Thyroid gland (tissue), 4 donors: ENCODE measurements at regions not wholly inside any gene's neighbourhood (a gene's known extent, or its start where the extent isn't known, plus 50 kb on each side); places are given as distances from the start of the nearest gene placed in this dataset.

ENCODE experiments used
- POLR2A ChIP-seq, 2 donors: fragments of 450-650 bp; IDR thresholded peaks; one replicate each; pipeline ENCODE4 v1.6.1; 2017; ENCODE audit warnings: antibody characterized with exemption in 2 of 2, mild to moderate bottlenecking in 2 of 2, moderate library complexity in 1 of 2
- TF ChIP-seq, protein P1 (sequence below), 6 experiments: fragments of 200-600 bp in 3 of 6; fragments of 450-650 bp in 3 of 6; sonication (generic) in 3 of 6; IDR thresholded peaks; one replicate each; pipeline ENCODE4 v1.5.1; 2016 to 2019; ENCODE audit warnings: antibody characterized with exemption in 6 of 6, mild to moderate bottlenecking in 2 of 6, inconsistent platforms in 1 of 6, moderate library complexity in 1 of 6

DNA sequence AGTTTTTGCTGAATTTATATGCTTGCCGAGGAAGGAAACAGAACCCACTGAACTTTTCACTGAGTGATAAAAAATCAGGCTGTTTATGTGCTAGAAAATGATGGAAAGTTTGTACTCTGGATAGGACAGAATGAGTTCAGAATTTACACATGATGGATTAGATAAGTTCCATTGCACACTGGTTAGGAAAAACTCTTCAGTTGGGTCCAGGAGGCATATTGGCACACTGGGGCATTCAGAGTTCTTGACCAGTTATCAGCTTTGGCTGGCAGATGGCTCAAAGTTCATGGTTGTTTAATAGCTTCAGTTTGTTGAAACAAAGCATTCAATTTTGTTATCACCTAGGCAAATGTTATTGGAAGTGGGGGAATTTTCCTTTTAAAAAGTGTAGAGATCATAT, 613.3 kb upstream of the SYNCRIP start:
- TF ChIP-seq, protein P1, sequence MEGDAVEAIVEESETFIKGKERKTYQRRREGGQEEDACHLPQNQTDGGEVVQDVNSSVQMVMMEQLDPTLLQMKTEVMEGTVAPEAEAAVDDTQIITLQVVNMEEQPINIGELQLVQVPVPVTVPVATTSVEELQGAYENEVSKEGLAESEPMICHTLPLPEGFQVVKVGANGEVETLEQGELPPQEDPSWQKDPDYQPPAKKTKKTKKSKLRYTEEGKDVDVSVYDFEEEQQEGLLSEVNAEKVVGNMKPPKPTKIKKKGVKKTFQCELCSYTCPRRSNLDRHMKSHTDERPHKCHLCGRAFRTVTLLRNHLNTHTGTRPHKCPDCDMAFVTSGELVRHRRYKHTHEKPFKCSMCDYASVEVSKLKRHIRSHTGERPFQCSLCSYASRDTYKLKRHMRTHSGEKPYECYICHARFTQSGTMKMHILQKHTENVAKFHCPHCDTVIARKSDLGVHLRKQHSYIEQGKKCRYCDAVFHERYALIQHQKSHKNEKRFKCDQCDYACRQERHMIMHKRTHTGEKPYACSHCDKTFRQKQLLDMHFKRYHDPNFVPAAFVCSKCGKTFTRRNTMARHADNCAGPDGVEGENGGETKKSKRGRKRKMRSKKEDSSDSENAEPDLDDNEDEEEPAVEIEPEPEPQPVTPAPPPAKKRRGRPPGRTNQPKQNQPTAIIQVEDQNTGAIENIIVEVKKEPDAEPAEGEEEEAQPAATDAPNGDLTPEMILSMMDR (IDR thresholded peaks at IDR 0.05) = no peak
- TF ChIP-seq POLR2A (IDR thresholded peaks at IDR 0.05) = no peak
